DMS 273 (cell line): ENCODE measurements at regions not wholly inside any gene's neighbourhood (a gene's known extent, or its start where the extent isn't known, plus 50 kb on each side); places are given as distances from the start of the nearest gene placed in this dataset.
"Not testable (repeated sequence)": the region's sequence is repeated elsewhere in the genome, so short reads cannot be mapped to it uniquely, and the experiment has no call there.

Source experiments
- DNase-seq: peaks from one replicate; lab custom pipeline; 2025; ENCODE audit not compliant: unreplicated experiment; lab: John Stamatoyannopoulos, UW

DNA sequence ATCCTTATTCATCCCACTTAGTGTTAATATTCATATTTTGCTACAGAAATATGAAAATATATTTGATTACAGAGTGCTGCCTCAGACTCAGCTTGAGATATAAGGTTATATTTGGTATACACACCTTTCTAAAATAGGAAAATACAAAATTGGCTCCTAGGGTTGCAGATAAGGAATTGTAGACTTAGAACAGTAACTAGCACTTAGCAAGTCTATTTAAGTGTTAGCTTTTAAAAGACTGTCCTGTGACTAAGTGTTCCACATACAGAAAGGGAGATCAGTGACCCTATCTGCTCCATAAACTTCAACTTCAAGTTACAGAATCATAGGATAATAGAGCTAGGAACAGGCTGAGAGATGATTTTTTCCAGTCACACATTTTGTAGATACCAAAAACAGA is 607.0 kb downstream of the ZNF608 start:
- DNase-seq: no peak

- DNase-seq: peak; percentile 68
Measured at GRCh38 chr5:124136609-124137008, 609.8 kb downstream of the ZNF608 start.

- DNase-seq: peak; percentile 75
Measured at GRCh38 chr5:124134941-124135340, 611.5 kb downstream of the ZNF608 start.

GRCh38 chr5:124133406-124133805 is 613.0 kb downstream of the ZNF608 start:
- no peak for DNase-seq

GRCh38 chr5:124132843-124133242 is 613.6 kb downstream of the ZNF608 start:
- DNase-seq: peak; percentile 69

GRCh38 chr5:124131466-124131865 is 615.0 kb downstream of the ZNF608 start:
- peak; percentile 25 for DNase-seq

- peak; percentile 79 for DNase-seq
Measured at GRCh38 chr5:124130816-124131215, 615.6 kb downstream of the ZNF608 start.

GRCh38 chr5:124128867-124129266 is 616.9 kb downstream of the CSNK1G3 start:
- peak; percentile 41 for DNase-seq

DNA sequence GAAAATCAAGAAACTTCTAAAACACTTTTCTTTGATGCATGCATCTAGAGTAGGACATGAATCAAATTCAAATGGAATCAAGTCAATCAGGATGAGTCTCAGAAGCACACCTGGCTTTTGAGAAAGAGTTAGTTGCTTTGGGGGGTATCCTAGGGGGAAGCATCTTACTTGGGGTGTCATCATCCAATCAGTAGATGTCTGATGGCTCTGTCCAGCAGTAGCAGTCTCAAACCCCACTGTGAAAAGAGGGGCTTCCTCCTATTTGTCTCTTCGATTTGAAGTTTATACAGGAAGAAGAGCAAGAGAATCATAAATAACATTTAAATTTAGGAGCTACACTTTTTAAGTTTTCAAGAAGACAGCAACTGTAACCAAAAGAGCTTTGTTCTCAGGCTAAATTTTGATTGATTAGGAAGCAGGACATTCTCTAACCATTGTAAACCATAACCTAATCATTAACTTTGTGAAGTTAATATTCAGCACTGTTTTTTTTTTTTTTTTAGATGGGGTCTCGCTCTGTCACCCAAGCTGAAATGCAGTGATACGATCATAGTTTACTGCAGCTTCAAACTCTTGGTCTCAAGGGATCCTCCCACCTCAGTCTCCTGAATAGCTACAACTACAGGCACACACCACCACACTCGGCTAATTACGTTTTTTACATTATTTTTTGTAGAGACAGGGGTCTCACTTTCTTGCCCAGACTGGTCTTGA is 614.7 kb downstream of the CSNK1G3 start:
- DNase-seq: no peak

- peak; percentile 85 for DNase-seq
Measured at GRCh38 chr5:124124711-124125229, 612.8 kb downstream of the CSNK1G3 start.

GRCh38 chr5:124121198-124121597 is 609.2 kb downstream of the CSNK1G3 start:
- DNase-seq: no peak

DNA sequence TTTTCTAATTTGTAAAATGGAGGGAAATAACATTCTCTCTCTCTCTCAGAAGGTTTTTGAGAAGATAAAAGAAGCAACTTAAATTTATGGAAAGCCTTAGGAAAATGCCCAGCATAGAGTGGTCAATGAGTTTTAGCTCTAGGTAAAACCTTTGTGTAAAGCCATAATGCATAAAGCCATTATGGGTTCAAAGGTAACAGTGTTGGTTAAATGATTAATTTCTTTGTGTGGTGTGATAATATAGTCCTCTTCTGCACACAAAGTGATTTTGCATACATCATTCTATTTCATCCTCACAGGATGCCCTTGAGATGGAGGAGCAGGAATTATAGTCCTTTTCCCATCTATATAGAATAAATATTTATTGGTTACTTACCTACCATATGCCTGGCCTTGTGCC is 602.9 kb downstream of the CSNK1G3 start:
- no peak for DNase-seq

DNA sequence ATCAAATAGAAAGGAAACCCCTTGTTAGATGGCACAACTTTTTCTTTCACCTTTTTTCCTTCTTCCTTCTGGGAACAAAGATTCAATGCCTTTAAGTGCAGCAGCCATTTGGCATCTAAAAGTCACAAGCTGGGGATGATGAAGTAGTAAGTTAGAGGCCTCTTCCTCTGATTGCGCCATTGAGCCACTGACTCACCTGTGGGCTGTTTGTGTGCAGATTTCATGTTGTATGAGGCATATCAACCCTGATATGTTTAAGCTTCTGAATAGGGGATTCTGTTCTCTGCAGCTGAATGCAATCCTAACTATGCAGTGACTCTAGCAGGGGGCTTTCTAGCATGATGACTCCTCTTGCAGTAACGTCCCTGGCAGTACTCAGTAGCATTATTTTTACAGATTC is 599.9 kb downstream of the CSNK1G3 start:
- no peak for DNase-seq

DNA sequence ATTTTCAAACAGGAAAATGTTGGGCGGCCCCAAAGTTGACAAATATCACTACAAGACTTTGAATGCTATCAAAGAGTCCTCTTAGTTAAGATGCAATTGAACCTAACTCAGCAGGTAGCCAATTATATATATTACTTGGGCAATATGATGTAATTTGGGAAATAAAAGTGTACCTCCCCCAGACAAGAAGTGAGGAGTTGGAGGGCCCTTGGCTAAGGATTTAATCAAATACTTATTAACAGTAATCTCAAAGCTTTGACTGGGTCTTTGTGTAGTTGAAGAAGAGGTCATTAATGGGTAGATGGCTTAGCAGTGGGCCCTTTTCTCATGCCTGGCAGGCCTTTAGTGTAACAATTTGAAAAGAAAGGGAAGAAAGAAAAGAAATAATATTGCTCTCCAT is 599.0 kb downstream of the CSNK1G3 start:
- no peak for DNase-seq

- no peak for DNase-seq
Measured at GRCh38 chr5:124105326-124105725, 593.3 kb downstream of the CSNK1G3 start.

- DNase-seq: no peak
Measured at GRCh38 chr5:124104821-124105220, 592.8 kb downstream of the CSNK1G3 start.

DNA sequence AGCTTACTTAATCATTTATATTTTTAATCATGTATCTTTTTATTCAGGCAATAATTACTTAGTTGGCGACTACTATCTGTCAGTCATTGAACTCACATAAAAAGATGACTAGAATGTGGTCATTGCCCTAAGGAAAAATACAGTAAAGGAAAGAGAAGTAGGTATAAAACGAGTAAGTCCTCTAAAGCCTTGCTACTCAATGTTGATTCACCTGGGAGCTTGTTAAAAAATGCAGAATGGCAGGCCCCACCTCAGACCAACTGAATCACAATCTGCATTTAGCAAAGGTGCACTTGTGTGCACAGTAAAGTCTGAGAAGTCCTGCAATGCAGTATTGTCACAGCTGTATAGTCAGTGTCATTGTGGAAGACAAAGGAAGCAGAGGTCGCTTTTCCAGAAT is 592.4 kb downstream of the CSNK1G3 start:
- DNase-seq: no peak

GRCh38 chr5:124103671-124104070 is 591.7 kb downstream of the CSNK1G3 start:
- DNase-seq: no peak

GRCh38 chr5:124103056-124103455 is 591.1 kb downstream of the CSNK1G3 start:
- not testable (repeated sequence) for DNase-seq

DNA sequence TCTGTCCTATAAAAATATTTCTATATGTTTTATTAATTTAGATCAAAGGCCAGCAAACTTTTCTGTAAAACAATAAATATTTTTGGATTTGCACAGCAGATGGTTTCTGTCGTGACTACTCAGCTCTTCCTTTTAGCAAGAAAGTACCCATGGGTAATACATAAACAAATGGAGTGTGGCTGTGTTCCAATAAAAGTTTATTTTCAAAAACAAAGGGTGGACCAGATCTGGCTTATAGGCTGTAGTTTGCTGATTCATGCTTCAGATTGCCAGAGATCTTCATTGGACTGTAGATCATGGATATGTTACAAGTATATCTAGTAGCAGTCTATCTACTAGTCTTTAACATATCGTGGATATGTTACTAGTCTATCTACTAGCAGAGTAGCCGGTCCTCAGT is 590.5 kb downstream of the CSNK1G3 start:
- DNase-seq: peak; percentile 39

DNA sequence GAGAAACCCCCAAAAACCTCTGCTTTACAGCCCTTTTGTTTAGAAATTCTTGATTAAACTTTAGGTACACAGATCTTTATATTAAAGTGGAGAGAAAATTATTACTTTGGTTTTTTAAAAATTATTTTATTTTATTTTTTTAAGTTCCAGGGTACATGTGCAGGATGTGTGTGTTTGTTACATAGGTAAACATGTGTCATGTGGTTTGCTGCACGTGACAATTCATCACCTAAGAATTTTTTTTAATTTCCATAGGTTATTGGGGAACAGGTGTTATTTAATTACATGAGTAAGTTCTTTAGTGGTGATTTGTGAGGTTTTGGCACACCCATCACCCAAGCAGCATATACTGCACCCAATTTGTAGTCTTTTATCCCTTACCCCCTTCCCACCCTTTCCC is 581.7 kb downstream of the CSNK1G3 start:
- no peak for DNase-seq

DNA sequence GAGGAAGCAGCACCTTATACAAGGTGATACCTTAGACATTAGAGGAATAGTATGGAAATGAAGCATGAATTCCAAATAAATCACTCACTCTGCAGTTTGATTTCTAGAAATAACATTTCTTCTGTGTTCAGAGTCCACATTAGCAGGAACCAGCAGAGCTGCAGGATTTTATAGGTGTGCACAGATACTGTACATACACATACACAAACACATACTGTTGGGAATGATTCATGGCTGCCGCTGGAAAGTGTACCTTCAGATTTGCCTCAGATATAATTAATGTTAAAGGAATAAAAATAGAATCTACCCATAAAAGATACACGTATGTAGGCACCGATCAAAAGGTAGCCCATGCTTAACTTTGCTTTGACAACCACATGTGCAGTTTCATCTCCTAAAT is 578.1 kb downstream of the CSNK1G3 start:
- no peak for DNase-seq

GRCh38 chr5:124089578-124089977 is 577.6 kb downstream of the CSNK1G3 start:
- no peak for DNase-seq
